ENCODE measurements at regions not wholly inside any gene's neighbourhood (a gene's known extent, or its start where the extent isn't known, plus 50 kb on each side); places are given as distances from the start of the nearest gene placed in this dataset.

- Histone ChIP-seq H3K4me1 (peaks cover 19% of the 10 kb centered on the region), H3K9me3 (peaks cover 26% of the 10 kb centered on the region), H3K27me3 (replicated peaks; ENCODE audit: control insufficient read depth, insufficient read depth, low read length) (no peaks in the 10 kb centered on the region), H3K36me3 (ENCODE audit: control insufficient read depth, insufficient read depth, low read length) (no peaks in the 10 kb centered on the region), H3K4me3 (ENCODE audit: low read depth, low read length) (no peak overlapping the region)
- no TSS peak for BruUV-seq (replicated peaks)
- intact Hi-C loops (cut with micrococcal nuclease; ENCODE audit: unreplicated experiment): no loop called here
- H3K27ac Mint-ChIP-seq (ENCODE audit: unreplicated experiment): no peak overlapping the region
- H3K4me1 Mint-ChIP-seq (ENCODE audit: low read depth, unreplicated experiment): peaks cover 10% of the 10 kb centered on the region
- ChIA-PET CTCF (no interaction called here), POLR2A (no interaction called here)
- H3K36me3 Mint-ChIP-seq (ENCODE audit: insufficient read depth, unreplicated experiment): peaks cover 4% of the 10 kb centered on the region
- peaks cover 22% of the 10 kb centered on the region for H3K9me3 Mint-ChIP-seq (ENCODE audit: unreplicated experiment)
- no peak overlapping the region for H3K4me3 Mint-ChIP-seq (ENCODE audit: unreplicated experiment)
- H3K27me3 Mint-ChIP-seq (ENCODE audit: insufficient read depth, unreplicated experiment): no peaks in the 10 kb centered on the region
- no peak for DNase-seq
- TF ChIP-seq CTCF (IDR thresholded peaks at IDR 0.05; ENCODE audit: insufficient read depth in 1 of 2, low read depth in 1 of 2, low read length in 1 of 2, severe bottlenecking in 1 of 2, unreplicated experiment in 1 of 2): no peak
These were observed 664.0 kb downstream of the XPNPEP1 start for GRCh38 chr10:109259293-109259692.

- Mint-ChIP-seq H3K4me1 (ENCODE audit: low read depth, unreplicated experiment) (peaks cover 15% of the 10 kb centered on the region), H3K27me3 (ENCODE audit: insufficient read depth, unreplicated experiment) (no peaks in the 10 kb centered on the region), H3K27ac (ENCODE audit: unreplicated experiment) (no peak overlapping the region), H3K4me3 (ENCODE audit: unreplicated experiment) (no peak overlapping the region), H3K9me3 (ENCODE audit: unreplicated experiment) (no peaks in the 10 kb centered on the region), H3K36me3 (ENCODE audit: insufficient read depth, unreplicated experiment) (no peaks in the 10 kb centered on the region)
- no TSS peak for BruUV-seq (replicated peaks)
- no peaks in the 10 kb centered on the region for H3K27me3 ChIP-seq (replicated peaks; ENCODE audit: control insufficient read depth, insufficient read depth, low read length)
- no peaks in the 10 kb centered on the region for H3K9me3 ChIP-seq
- TF ChIP-seq CTCF (IDR thresholded peaks at IDR 0.05; ENCODE audit: insufficient read depth in 1 of 2, low read depth in 1 of 2, low read length in 1 of 2, severe bottlenecking in 1 of 2, unreplicated experiment in 1 of 2): no peak
- DNase-seq: no peak
- ChIA-PET POLR2A (no interaction called here), CTCF (no interaction called here)
- intact Hi-C loops (cut with micrococcal nuclease; ENCODE audit: unreplicated experiment): no loop called here
- no peak overlapping the region for H3K4me3 ChIP-seq (ENCODE audit: low read depth, low read length)
- H3K4me1 ChIP-seq: peaks cover 13% of the 10 kb centered on the region
- H3K36me3 ChIP-seq (ENCODE audit: control insufficient read depth, insufficient read depth, low read length): no peaks in the 10 kb centered on the region
These were observed 670.0 kb downstream of the XPNPEP1 start for GRCh38 chr10:109253306-109253705.

GRCh38 chr10:109250152-109250551 lies 673.2 kb downstream of the XPNPEP1 start:
- Mint-ChIP-seq H3K36me3 (ENCODE audit: insufficient read depth, unreplicated experiment) (no peaks in the 10 kb centered on the region), H3K4me3 (ENCODE audit: unreplicated experiment) (no peak overlapping the region), H3K4me1 (ENCODE audit: low read depth, unreplicated experiment) (peaks cover 28% of the 10 kb centered on the region), H3K27me3 (ENCODE audit: insufficient read depth, unreplicated experiment) (no peaks in the 10 kb centered on the region), H3K27ac (ENCODE audit: unreplicated experiment) (no peak overlapping the region), H3K9me3 (ENCODE audit: unreplicated experiment) (no peaks in the 10 kb centered on the region)
- ChIA-PET POLR2A (no interaction called here), CTCF (no interaction called here)
- Histone ChIP-seq H3K4me1 (peaks cover 18% of the 10 kb centered on the region), H3K4me3 (ENCODE audit: low read depth, low read length) (no peak overlapping the region), H3K27me3 (replicated peaks; ENCODE audit: control insufficient read depth, insufficient read depth, low read length) (no peaks in the 10 kb centered on the region), H3K36me3 (ENCODE audit: control insufficient read depth, insufficient read depth, low read length) (no peaks in the 10 kb centered on the region), H3K9me3 (no peaks in the 10 kb centered on the region)
- no peak for TF ChIP-seq CTCF (IDR thresholded peaks at IDR 0.05; ENCODE audit: insufficient read depth in 1 of 2, low read depth in 1 of 2, low read length in 1 of 2, severe bottlenecking in 1 of 2, unreplicated experiment in 1 of 2)
- BruUV-seq (replicated peaks): no TSS peak
- DNase-seq: no peak
- intact Hi-C loops (cut with micrococcal nuclease; ENCODE audit: unreplicated experiment): no loop called here
